Fibroblast of lung (primary cell): ENCODE measurements at regions not wholly inside any gene's neighbourhood (a gene's known extent, or its start where the extent isn't known, plus 50 kb on each side); places are given as distances from the start of the nearest gene placed in this dataset.

ENCODE experiments used
- CTCF ChIP-seq, 2 donors: IDR thresholded peaks in 1 of 2; conservative IDR thresholded peaks in 1 of 2; 1 replicate in 1 of 2; 2 replicates in 1 of 2; pipeline ENCODE4 v1.5.1; 2011 to 2012; ENCODE audit warnings: low read length in 2 of 2, control low read depth in 1 of 2, inconsistent platforms in 1 of 2, low read depth in 1 of 2, mild to moderate bottlenecking in 1 of 2
- EZH2 ChIP-seq: IDR thresholded peaks from 2 replicates; pipeline ENCODE4 v1.5.1; 2012; ENCODE audit warnings: low read length, control low read depth, mild to moderate bottlenecking; ENCODE audit errors: missing control alignments

GRCh38 chr3:81876826-81877225 is 115.4 kb upstream of the GBE1 start:
- TF ChIP-seq CTCF (conservative IDR thresholded peaks at IDR 0.05 in 1 of 2, IDR thresholded peaks at IDR 0.05 in 1 of 2; ENCODE audit: low read depth in 1 of 2, low read length in 2 of 2) (no peak), EZH2 (no peak)
